AG20443 (cell line): ENCODE measurements at regions not wholly inside any gene's neighbourhood (a gene's known extent, or its start where the extent isn't known, plus 50 kb on each side); places are given as distances from the start of the nearest gene placed in this dataset.

Experiments used
- DNase-seq: peaks from one replicate; pipeline ENCODE4 v3.0.0; 2012; ENCODE audit warnings: low spot score, mixed read lengths

DNA sequence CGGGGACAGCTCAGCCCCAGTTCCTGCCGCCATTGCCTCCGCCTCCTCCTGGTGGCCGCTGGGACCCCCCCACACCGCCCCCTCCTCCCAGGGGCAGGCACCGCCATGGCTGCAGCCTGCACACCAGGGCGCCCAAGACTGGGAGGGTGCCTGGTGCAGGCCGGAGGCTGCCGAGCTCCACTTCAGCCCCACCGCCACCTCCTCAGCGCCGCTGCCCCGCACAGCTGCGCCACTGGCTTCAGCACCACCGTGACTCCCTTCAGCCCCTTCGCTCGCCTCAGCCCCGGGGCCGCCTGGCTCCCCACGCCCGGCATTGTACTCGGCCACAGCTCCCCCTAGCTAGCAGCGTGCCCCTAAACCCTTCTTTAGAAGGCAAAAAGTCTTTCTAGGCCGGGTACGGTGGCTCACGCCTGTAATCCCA lies 131.1 kb downstream of the CRYBB2 start:
- DNase-seq = no peak

- DNase-seq = peak; percentile 5
These were observed 132.3 kb downstream of the CRYBB2 start for GRCh38 chr22:25351631-25352293.

DNA sequence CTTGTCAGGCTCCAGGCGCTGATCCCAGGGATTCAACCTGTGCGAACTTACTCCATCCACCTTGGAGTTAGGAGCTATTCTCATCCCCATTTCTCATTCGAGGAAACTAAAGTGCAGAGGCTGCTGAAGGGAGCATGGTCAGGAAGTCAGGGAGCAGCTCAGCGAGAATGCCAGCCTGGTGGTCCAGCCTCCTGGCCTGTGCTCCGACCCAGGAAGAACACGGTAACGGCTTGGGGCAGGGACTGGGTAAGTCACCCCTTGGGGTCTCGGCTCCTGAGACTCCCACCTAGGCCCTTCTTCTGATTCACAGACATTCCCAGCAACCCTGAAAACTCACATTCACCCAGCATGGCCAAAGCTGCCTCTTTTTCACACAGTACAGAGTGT lies 132.8 kb downstream of the CRYBB2 start:
- peak; percentile 4 for DNase-seq

- DNase-seq = no peak
These were observed 134.3 kb downstream of the CRYBB2 start for GRCh38 chr22:25353516-25354445.

DNA sequence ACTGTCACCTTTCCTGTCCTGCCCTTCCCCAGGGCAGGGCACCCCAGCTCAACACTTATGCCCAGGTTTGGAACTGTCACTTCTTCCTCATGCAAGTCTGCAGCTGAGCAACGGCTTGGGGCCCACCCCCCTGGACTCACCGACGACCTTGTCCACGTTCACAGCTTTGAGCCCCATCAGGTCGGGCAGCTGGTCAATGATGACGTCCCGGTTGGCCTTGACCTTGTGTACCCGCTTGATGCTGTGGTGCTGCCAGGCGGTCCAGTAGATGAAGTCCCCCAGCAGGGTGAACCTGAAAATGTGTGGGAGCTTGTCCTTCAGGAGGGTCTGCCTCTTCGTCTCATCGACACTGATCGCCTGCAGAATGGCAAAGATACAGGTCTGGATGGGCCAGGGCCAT lies 135.0 kb downstream of the CRYBB2 start:
- DNase-seq = no peak

DNA sequence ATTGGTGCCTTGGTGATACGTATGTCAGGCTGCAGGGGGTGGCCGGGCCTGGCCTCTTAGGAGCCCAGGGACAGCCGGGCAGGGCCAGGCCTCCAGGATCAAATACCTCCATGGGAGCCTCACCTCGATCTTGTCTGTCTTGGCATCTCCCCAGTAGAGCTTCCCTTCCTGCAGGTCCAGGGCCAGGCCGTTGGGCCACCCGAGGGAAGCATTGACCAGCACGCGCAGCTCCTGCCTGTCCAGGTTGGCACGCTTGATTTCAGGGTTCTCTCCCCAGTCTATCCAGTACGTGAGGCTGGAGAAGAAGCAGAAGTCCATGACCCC lies 137.7 kb downstream of the CRYBB2 start:
- DNase-seq = no peak

GRCh38 chr22:25357606-25358420 lies 138.4 kb downstream of the CRYBB2 start:
- no peak for DNase-seq

GRCh38 chr22:25358421-25359170 lies 139.2 kb downstream of the CRYBB2 start:
- no peak for DNase-seq

GRCh38 chr22:25359601-25360261 lies 140.3 kb downstream of the CRYBB2 start:
- DNase-seq = no peak

DNA sequence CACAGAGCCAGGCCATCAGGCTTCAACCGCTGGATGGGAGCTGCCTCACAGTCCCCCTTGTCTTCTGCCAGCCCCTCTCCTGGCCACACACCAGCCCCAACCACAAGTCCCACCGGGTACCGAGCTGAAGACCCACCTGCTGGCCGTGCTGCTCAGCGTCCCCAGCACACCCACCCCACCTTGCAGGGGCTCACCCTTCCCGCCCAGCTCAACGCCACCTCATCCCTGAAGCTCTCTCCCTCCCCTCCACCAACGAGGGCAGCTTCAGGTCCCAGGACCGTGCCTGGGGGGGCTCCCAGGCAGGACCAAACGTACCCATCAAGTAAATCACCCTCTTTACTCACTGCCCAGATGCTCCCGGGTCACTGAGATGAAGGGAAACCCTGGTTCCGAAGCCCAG lies 141.0 kb downstream of the CRYBB2 start:
- no peak for DNase-seq

DNA sequence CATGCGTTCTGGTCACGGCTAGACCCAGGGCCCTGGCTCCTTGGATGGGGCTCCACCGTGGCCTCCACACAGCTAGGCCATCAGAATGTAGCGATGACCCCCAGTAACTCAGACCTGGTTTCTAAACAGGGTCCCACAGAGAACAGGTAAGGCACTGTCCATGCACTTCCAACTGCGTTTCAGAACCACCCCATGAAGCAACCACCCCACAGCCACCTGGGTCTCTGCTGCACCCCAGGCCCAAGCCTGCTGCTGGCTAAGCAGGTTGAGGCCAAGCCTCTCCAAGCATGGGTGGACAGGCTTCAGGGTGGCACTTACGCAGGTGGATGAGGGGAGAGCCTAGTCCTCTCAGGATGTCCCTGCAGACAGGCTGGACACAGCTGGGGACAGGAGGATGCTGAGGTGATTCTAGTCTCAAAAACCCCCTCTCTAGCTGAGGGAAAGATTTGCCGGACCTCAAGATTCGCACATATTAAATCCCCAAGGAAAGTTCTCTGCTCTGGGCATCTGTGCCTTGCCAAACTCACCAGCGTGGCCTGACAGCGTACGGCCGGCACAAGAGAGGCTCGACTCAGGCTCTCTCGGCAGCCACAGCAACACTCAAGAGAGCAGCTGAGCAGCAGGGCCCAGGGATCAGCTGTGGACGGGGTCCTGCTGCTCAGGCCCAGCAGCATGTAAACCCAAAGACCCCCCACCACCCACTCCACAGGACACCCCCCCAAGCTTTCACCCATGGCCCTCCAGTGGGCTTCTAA lies 141.6 kb downstream of the CRYBB2 start:
- no peak for DNase-seq

DNA sequence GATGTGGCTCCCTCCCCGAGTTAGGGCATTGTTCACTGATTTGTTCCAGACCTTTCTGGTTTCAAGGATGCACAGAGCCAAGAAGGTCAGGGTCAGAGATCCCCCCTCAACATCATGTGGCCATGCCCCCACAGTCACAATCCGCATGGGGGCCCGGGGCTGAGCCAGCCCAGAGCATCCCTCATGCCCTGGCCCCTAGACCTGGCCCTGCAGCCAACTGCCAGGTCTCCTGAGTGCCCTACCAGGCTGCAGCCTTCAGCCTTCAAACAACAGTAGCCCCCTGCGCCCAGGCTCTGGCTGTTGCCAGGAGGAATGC lies 142.4 kb downstream of the CRYBB2 start:
- DNase-seq = no peak

DNA sequence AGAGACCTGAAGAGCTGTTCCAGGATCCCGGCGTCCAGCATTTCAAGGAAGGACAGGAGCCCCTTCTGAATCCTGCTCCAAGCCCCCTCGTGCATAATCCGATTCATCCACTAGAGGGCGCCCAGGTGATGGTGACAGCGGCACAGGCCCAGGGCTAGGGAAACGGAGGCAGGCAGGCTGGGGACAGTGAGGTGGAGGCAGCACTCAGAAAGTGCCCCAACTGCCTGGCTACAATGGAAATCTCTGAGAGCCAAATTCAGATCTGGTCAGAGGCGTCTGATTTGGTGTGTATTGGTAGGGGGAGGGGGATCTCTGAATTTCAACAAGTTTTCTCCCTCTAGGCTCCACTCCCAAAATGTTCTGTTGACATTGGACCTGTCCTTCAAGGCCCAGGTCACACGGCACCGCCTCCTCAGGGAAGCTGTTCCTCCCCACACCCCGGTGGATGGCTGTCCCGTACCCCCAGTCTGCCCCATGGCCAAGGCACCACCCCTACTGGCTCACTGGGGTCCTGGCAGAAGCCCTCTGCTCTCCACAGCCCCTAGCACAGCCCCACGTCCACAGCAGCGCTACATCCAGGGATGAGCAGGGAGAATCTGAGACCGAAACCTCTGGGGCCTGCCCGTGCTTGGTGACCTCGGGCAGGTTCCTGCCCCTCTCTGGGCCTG lies 142.9 kb downstream of the CRYBB2 start:
- peak; percentile 88 for DNase-seq

DNA sequence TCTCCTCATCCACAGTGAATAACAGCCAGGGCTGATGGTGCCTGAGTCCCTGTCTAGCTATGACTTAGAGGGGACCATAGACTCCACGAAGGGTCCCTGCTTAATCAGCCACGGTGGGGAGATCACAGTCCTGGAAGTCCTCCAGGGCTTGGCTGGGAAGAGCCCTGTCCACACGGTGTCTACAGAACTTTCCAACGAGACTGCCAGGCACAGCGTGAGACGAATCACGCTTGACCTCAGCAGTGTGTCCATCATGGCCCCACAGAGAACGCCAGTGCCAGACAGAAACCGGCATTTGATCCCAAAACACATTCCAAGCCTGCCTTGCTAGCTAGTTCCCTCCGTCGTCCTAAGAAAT lies 143.4 kb downstream of the CRYBB2 start:
- DNase-seq = no peak

GRCh38 chr22:25363474-25363873 lies 144.0 kb downstream of the CRYBB2 start:
- no peak for DNase-seq

GRCh38 chr22:25364281-25364680 lies 144.8 kb downstream of the CRYBB2 start:
- DNase-seq = no peak

DNA sequence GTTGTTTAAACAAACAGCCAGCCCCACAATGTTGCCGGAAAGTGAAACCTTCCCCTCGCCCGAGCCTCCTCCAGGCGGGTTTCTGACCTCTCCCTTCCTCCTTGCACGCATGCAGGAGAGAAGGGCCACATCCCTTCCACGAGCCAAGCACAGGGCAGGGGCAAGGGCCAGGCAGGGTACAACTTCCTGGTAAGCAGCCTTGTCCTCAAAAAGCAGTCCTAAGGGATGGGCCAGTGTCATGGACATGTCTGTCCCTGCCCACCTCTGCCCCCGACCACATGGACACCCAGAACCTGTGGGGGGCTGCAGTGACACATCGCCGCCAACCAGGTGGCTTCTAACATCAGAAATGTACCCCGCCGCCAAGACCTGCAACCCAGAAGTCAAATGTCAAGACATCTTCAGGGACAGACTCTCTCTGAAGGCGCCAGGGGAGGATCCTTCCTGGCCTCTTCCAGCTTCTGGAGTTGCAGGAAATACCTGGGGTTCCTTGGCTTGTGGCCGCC lies 145.3 kb downstream of the CRYBB2 start:
- DNase-seq = no peak

GRCh38 chr22:25365491-25366261 lies 146.2 kb downstream of the CRYBB2 start:
- no peak for DNase-seq

DNA sequence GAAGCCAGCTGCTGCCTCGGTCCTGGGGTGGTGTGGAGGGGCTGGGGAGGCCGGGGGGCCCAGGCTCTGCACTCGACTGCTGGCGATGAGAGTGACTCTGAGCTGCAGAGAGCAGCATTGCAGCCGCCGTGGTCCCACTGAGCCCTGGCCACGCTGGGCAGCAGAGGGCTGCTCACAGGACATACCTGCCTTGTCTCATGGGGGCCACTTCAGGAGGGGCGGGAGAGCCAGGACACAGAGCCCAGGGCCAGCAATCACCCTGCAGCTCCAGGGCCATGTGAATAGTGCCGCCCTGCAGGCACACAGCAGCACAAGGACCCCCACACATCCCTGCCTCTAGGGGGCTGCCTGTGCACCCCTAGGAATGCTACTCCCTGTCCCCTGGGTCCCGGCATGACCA lies 147.0 kb downstream of the CRYBB2 start:
- DNase-seq = no peak
